ENCODE measurements at regions not wholly inside any gene's neighbourhood (a gene's known extent, or its start where the extent isn't known, plus 50 kb on each side); places are given as distances from the start of the nearest gene placed in this dataset.

DNA sequence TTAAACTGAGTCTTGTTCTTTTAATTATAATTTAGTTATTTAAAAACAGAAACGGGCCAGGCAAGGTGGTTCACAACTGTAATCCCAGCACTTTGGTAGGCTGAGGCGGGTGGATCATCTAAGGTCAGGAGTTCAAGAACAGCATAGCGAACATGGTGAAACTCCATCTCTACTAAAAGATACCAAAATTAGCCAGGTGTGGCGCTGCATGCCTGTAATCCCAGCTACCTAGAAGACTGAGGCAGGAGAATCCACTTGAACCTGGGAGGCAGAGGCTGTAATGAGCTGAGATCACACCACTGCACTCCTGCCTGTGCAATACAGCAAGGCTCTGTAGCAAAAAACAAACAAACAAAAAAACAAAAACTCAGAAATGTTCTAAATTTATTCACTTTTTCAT, 852.9 kb downstream of the TECRL start:
- DNase-seq, result no peak
- Histone ChIP-seq H3K9me3 (no peaks in the 10 kb centered on the region), H3K36me3 (no peaks in the 10 kb centered on the region), H3K4me3 (no peak overlapping the region), H3K4me1 (no peaks in the 10 kb centered on the region), H3K27me3 (no peaks in the 10 kb centered on the region), H3K27ac (no peak overlapping the region)
- TF ChIP-seq, protein P1, sequence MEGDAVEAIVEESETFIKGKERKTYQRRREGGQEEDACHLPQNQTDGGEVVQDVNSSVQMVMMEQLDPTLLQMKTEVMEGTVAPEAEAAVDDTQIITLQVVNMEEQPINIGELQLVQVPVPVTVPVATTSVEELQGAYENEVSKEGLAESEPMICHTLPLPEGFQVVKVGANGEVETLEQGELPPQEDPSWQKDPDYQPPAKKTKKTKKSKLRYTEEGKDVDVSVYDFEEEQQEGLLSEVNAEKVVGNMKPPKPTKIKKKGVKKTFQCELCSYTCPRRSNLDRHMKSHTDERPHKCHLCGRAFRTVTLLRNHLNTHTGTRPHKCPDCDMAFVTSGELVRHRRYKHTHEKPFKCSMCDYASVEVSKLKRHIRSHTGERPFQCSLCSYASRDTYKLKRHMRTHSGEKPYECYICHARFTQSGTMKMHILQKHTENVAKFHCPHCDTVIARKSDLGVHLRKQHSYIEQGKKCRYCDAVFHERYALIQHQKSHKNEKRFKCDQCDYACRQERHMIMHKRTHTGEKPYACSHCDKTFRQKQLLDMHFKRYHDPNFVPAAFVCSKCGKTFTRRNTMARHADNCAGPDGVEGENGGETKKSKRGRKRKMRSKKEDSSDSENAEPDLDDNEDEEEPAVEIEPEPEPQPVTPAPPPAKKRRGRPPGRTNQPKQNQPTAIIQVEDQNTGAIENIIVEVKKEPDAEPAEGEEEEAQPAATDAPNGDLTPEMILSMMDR (IDR thresholded peaks at IDR 0.05), result no peak
- intact Hi-C loops (cut with DNase I; ENCODE audit: low total_unique reads), result no loop called here

DNA sequence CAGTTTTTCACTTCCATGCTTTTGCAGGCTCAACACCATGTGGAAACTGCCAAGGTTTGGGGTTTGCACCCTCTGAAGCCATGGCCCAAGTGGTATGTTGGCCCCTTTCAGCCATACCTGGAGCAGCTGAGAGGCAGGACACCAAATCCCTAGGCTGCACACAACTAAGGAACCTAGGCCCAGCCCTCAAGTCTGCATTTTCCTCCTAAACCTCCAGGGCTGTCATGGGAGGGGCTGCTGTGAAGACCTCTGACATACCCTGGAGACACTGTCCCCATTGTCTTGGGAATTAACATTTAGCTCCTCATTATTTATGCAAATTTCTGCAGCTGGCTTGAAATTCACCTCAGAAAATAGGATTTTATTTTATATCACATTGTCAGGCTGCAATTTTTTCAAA, 856.1 kb downstream of the TECRL start:
- intact Hi-C loops (cut with DNase I; ENCODE audit: low total_unique reads), result no loop called here
- H3K27ac ChIP-seq, result no peak overlapping the region
- DNase-seq, result no peak
- no peak overlapping the region for H3K4me3 ChIP-seq
- no peaks in the 10 kb centered on the region for H3K4me1 ChIP-seq
- H3K27me3 ChIP-seq, result no peaks in the 10 kb centered on the region
- H3K36me3 ChIP-seq, result no peaks in the 10 kb centered on the region
- H3K9me3 ChIP-seq, result no peaks in the 10 kb centered on the region
- TF ChIP-seq, protein P1 (IDR thresholded peaks at IDR 0.05), result no peak

DNA sequence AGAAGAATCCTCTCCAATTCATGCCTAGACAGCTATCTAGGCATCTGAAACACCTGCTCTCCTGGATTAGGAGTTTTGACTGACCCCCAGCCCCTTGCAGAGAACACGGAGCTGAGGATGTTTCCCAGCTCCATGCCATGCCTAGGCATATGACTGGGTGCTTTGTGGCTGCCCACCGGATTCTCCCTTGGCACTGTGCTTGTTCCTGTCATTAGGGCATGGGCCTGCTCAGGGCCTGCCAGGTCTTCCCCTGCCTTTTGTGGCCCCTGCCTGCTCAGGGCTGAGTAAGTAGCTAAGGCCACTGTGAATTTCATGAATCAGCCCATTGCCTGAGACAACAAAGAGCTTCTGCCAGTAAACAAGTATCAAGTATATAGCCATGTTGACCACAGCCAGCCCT, 867.4 kb downstream of the TECRL start:
- no peak overlapping the region for H3K4me3 ChIP-seq
- DNase-seq, result no peak
- TF ChIP-seq, protein P1 (IDR thresholded peaks at IDR 0.05), result no peak
- peaks cover 0 to 7% (median 0%) of the 10 kb centered on the region in 3 donors for H3K9me3 ChIP-seq
- no peaks in the 10 kb centered on the region for H3K36me3 ChIP-seq
- H3K27ac ChIP-seq, result no peak overlapping the region
- no peaks in the 10 kb centered on the region for H3K27me3 ChIP-seq
- intact Hi-C loops (cut with DNase I; ENCODE audit: low total_unique reads), result no loop called here
- H3K4me1 ChIP-seq, result no peaks in the 10 kb centered on the region

DNA sequence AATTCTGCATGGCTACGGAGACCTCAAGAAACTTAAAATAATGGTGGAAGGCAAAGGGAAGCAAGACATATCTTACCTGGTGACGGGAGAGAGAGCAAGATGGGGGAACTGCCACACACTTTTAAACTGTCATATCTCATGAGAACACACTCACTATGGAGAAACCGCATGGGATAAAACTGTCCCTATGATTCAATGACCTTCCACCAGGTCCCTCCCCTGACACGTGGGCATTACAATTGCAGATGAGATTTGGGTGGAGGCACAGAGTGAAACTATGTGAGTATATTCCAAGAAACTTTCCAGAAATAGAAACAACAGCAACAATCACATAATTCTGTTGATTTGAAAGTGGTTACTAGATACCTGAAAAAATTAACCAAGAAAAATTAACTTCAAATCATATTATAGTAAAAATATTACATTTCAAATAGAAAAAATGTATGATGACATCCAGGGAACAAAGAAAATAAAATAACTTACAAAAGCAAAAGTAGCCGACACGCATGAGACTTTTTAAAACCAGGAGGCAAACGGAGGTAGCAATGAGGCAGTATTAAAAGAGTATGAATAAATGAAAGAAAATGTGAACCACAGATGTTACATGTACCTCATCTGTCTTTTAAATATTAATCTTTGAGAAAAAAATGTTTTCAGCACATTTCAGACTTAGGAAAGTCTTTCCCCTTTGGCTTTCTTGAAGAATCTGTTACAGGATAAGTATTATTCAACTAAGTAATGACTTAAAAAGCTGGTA, 879.5 kb downstream of the TECRL start:
- intact Hi-C loops (cut with DNase I; ENCODE audit: low total_unique reads), result no loop called here

DNA sequence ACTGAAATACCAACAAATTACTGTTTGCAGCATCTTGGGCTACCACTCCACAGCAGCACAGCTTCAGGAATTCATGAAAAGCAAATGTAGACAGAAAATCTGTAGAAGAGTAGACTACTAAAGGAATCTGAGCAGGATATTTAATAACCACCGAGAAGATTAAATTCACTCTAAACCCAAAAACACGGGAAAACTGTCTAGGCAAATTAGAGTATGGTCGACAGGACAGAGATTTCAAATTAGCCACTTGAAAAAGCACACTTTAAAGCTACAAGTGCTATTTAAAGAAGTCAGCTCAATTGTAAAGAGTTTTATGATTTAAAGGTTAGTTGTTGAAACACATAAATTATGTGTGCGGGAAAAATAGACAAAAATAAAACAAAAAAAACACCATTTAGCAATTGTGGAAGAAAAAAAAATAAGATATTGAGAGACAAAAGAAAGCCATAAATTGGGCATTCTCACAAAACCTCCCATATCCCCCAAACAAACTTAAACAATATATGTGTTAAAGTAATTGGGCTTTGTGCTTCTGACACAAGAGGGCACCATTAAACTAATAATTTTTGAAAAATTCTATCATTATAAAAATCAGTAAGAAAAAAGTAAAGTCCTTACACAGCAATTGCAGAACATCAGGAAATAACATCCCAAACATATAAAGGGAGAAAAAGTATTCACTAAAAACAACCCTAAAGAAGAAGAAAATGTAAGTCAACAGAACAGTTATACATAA, 880.8 kb downstream of the TECRL start:
- no peak overlapping the region for H3K4me3 ChIP-seq
- intact Hi-C loops (cut with DNase I; ENCODE audit: low total_unique reads), result no loop called here
- no peaks in the 10 kb centered on the region for H3K4me1 ChIP-seq
- H3K27ac ChIP-seq, result no peak overlapping the region
- TF ChIP-seq, protein P1 (IDR thresholded peaks at IDR 0.05), result no peak
- no peak for DNase-seq
- no peaks in the 10 kb centered on the region for H3K36me3 ChIP-seq
- H3K9me3 ChIP-seq, result no peaks in the 10 kb centered on the region
- no peaks in the 10 kb centered on the region for H3K27me3 ChIP-seq

More for the DNA sequence above, 879.5 kb downstream of the TECRL start:
- Histone ChIP-seq H3K4me1 (no peaks in the 10 kb centered on the region), H3K4me3 (no peak overlapping the region), H3K9me3 (no peaks in the 10 kb centered on the region), H3K36me3 (no peaks in the 10 kb centered on the region), H3K27ac (no peak overlapping the region), H3K27me3 (no peaks in the 10 kb centered on the region)
- no peak for DNase-seq
- TF ChIP-seq, protein P1 (IDR thresholded peaks at IDR 0.05), result no peak

Data from tibial artery (tissue), 4 donors.